ENCODE measurements at regions not wholly inside any gene's neighbourhood (a gene's known extent, or its start where the extent isn't known, plus 50 kb on each side); places are given as distances from the start of the nearest gene placed in this dataset.

- TF ChIP-seq TAF1 (IDR thresholded peaks at IDR 0.05; ENCODE audit: borderline replicate concordance, low read depth, low read length) (no peak), POLR2A (IDR thresholded peaks at IDR 0.05; ENCODE audit: low read depth, low read length) (no peak), POLR2AphosphoS5 (IDR thresholded peaks at IDR 0.05; ENCODE audit: low read depth, low read length) (no peak)
Measured at GRCh38 chr1:172951730-172952365, 98.9 kb downstream of the TNFSF18 start.

Data from GM12892 (cell line).